Left cardiac atrium (tissue), 4 donors: ENCODE measurements at regions not wholly inside any gene's neighbourhood (a gene's known extent, or its start where the extent isn't known, plus 50 kb on each side); places are given as distances from the start of the nearest gene placed in this dataset.

Experiments
- ATAC-seq, 2 donors: fragments of 200-7000 bp; cut with Tn5 transposase; one replicate each; pipeline ENCODE4 v1.9.1; 2020; ENCODE audit warnings: mild to moderate bottlenecking in 2 of 2, moderate library complexity in 2 of 2
- DNase-seq: peaks from one replicate; pipeline ENCODE4 v3.0.0-alpha.2; 2020
- intact Hi-C, 2 donors: fragments of 100-400 bp; cut with DNase I; formaldehyde crosslinking; loops; one replicate each; pipeline versions ENCODE4 v1.14.1 to v1.15.1; 2022 to 2023
- donor health status: DM: no; HTN: yes; CAD: no.
- donor health status: DM: no; HTN: yes; CAD: no; lungs with severe emphysema.
- donor health status: DM: yes; HTN: yes; CAD: no.
- donor health status: Dilated cardiomyopathy.

GRCh38 chr7:142608630-142609428 is 140.4 kb upstream of the PRSS1 start:
- ATAC-seq (no peak), DNase-seq (no peak)
- intact Hi-C loops, result no loop called here

- intact Hi-C loops, result no loop called here
- DNase-seq (no peak), ATAC-seq (no peak)
Measured at GRCh38 chr7:142607351-142607750, 141.9 kb upstream of the PRSS1 start.

- DNase-seq (no peak), ATAC-seq (no peak)
- intact Hi-C loops, result no loop called here
Measured at GRCh38 chr7:142606081-142606480, 143.2 kb upstream of the PRSS1 start.

GRCh38 chr7:142604671-142605070 is 144.6 kb upstream of the PRSS1 start:
- DNase-seq (no peak), ATAC-seq (no peak)
- intact Hi-C loops, result no loop called here

- DNase-seq (peak; percentile 24), ATAC-seq (no peak)
- intact Hi-C loops, result no loop called here
Measured at GRCh38 chr7:142603870-142604448, 145.3 kb upstream of the PRSS1 start.

GRCh38 chr7:142602756-142603155 is 146.5 kb upstream of the PRSS1 start:
- no peak for DNase-seq
- intact Hi-C loops, result no loop called here
- ATAC-seq, result no peak

- ATAC-seq (no peak), DNase-seq (no peak)
- intact Hi-C loops, result no loop called here
Measured at GRCh38 chr7:142602183-142602582, 147.1 kb upstream of the PRSS1 start.

- ATAC-seq, result no peak
- no peak for DNase-seq
- intact Hi-C loops, result no loop called here
Measured at GRCh38 chr7:142598297-142598696, 151.0 kb upstream of the PRSS1 start.

- ATAC-seq, result no peak
- intact Hi-C loops, result no loop called here
- no peak for DNase-seq
Measured at GRCh38 chr7:142597547-142597946, 151.7 kb upstream of the PRSS1 start.

GRCh38 chr7:142595816-142596516 is 153.3 kb upstream of the PRSS1 start:
- ATAC-seq, result no peak
- intact Hi-C loops, result no loop called here

GRCh38 chr7:142594078-142594477 is 155.2 kb upstream of the PRSS1 start:
- intact Hi-C loops, result no loop called here
- ATAC-seq (no peak), DNase-seq (no peak)

More at GRCh38 chr7:142595816-142596516, 153.3 kb upstream of the PRSS1 start:
- no peak for DNase-seq

GRCh38 chr7:142593106-142593505 is 156.2 kb upstream of the PRSS1 start:
- intact Hi-C loops, result no loop called here
- DNase-seq (no peak), ATAC-seq (no peak)

- DNase-seq (no peak), ATAC-seq (no peak)
- intact Hi-C loops, result no loop called here
Measured at GRCh38 chr7:142592664-142593063, 156.6 kb upstream of the PRSS1 start.

GRCh38 chr7:142592231-142592630 is 157.0 kb upstream of the PRSS1 start:
- intact Hi-C loops, result no loop called here
- no peak for ATAC-seq
- DNase-seq, result no peak

GRCh38 chr7:142590830-142591457 is 158.3 kb upstream of the PRSS1 start:
- ATAC-seq (no peak), DNase-seq (no peak)
- intact Hi-C loops, result no loop called here

- ATAC-seq, result no peak
- no peak for DNase-seq
- intact Hi-C loops, result no loop called here
Measured at GRCh38 chr7:142590077-142590476, 159.2 kb upstream of the PRSS1 start.

- ATAC-seq (peak in 1 of 2 donors; percentile 57), DNase-seq (no peak)
- intact Hi-C loops, result no loop called here
Measured at GRCh38 chr7:142587578-142588191, 161.6 kb upstream of the PRSS1 start.

- ATAC-seq (no peak), DNase-seq (no peak)
- intact Hi-C loops, result no loop called here
Measured at GRCh38 chr7:142586611-142587010, 162.7 kb upstream of the PRSS1 start.

GRCh38 chr7:142585425-142585824 is 163.8 kb upstream of the PRSS1 start:
- ATAC-seq (no peak), DNase-seq (no peak)
- intact Hi-C loops, result no loop called here

GRCh38 chr7:142584765-142585164 is 164.5 kb upstream of the PRSS1 start:
- ATAC-seq (no peak), DNase-seq (no peak)
- intact Hi-C loops, result no loop called here
